H1 (cell line): ENCODE measurements at regions not wholly inside any gene's neighbourhood (a gene's known extent, or its start where the extent isn't known, plus 50 kb on each side); places are given as distances from the start of the nearest gene placed in this dataset.
"Not testable (repeated sequence)": the region's sequence is repeated elsewhere in the genome, so short reads cannot be mapped to it uniquely, and the experiment has no call there.

Experiments used
- CTCF ChIA-PET: fragments of 300-600 bp; sonication (Branson Sonifier 250); formaldehyde crosslinking; loops from one replicate; lab custom pipeline; 2021; ENCODE audit not compliant: partially characterized antibody; lab: Charles Lee
- POLR2A ChIA-PET: fragments of 300-600 bp; sonication (Branson Sonifier 250); formaldehyde crosslinking; loops from one replicate; lab custom pipeline; 2021; ENCODE audit warnings: inconsistent platforms; ENCODE audit not compliant: partially characterized antibody; lab: Charles Lee
- DNase-seq, 2 experiments: peaks; one replicate each; pipeline versions ENCODE4 v3.0.0 to v3.0.0-alpha.2; 2010 to 2022; ENCODE audit warnings: low spot score in 2 of 2, low read depth in 1 of 2, mixed read lengths in 1 of 2
- FAIRE-seq: peaks from 2 replicates; lab custom pipeline; 2011; peaks lifted over from hg19 to GRCh38; lab: Jason Lieb, UNC
- H2AFZ ChIP-seq: 2 replicates; pipeline ENCODE4 v1.8.1; 2012; ENCODE audit warnings: low read length, inconsistent platforms
- H2AK5ac ChIP-seq: 2 replicates; pipeline ENCODE4 v1.6.1; 2013; ENCODE audit warnings: low read depth, low read length
- H2BK120ac ChIP-seq: replicated peaks from 2 replicates; pipeline ENCODE3; 2013; ENCODE audit warnings: low read depth, low read length, inconsistent platforms
- H2BK12ac ChIP-seq: 2 replicates; pipeline ENCODE4 v1.6.1; 2013; ENCODE audit warnings: low read depth, low read length
- H2BK15ac ChIP-seq: 2 replicates; pipeline ENCODE4 v1.6.1; 2013; ENCODE audit warnings: low read length
- H2BK20ac ChIP-seq: 2 replicates; pipeline ENCODE4 v1.6.1; 2013; ENCODE audit warnings: low read length
- H2BK5ac ChIP-seq: 2 replicates; pipeline ENCODE4 v1.6.1; 2013; ENCODE audit warnings: low read depth, low read length
- H3K14ac ChIP-seq: 2 replicates; pipeline ENCODE4 v1.6.1; 2013; ENCODE audit warnings: inconsistent platforms; ENCODE audit not compliant: insufficient read length
- H3K18ac ChIP-seq: 2 replicates; pipeline ENCODE4 v1.6.1; 2013; ENCODE audit warnings: low read length; ENCODE audit errors: extremely low read depth
- H3K23ac ChIP-seq: 2 replicates; pipeline ENCODE4 v1.6.1; 2013; ENCODE audit warnings: inconsistent platforms; ENCODE audit not compliant: insufficient read length
- H3K23me2 ChIP-seq: 2 replicates; pipeline ENCODE4 v1.6.1; 2013; ENCODE audit warnings: low read depth, low read length
- H3K27ac ChIP-seq: 2 replicates; pipeline ENCODE4 v1.6.1; 2011; ENCODE audit warnings: low read depth, low read length, inconsistent platforms
- H3K27me3 ChIP-seq, 4 experiments: replicated peaks in 1 of 4; 1 replicate in 1 of 4; 2 replicates in 3 of 4; pipeline versions ENCODE4 v1.6.1 to v1.8.1; 2011 to 2013; ENCODE audit warnings: low read length in 3 of 4, mild to moderate bottlenecking in 3 of 4, inconsistent platforms in 2 of 4, mixed read lengths in 2 of 4, moderate library complexity in 1 of 4; ENCODE audit not compliant: control insufficient read depth in 3 of 4, insufficient read depth in 3 of 4; ENCODE audit errors: extremely low read depth in 1 of 4
- H3K36me3 ChIP-seq, 4 experiments: 2 replicates each; pipeline versions ENCODE4 v1.6.1 to v1.8.1; 2011 to 2013; ENCODE audit warnings: mild to moderate bottlenecking in 4 of 4, low read length in 3 of 4, moderate library complexity in 2 of 4, control low read depth in 1 of 4, inconsistent platforms in 1 of 4; ENCODE audit not compliant: insufficient read depth in 4 of 4, control insufficient read depth in 2 of 4
- H3K4ac ChIP-seq: replicated peaks from 2 replicates; pipeline ENCODE3; 2013; ENCODE audit warnings: low read length, low read depth, mixed read lengths, inconsistent platforms; ENCODE audit not compliant: insufficient read length
- H3K4me1 ChIP-seq, 4 experiments: replicated peaks in 1 of 4; 1 replicate in 1 of 4; 2 replicates in 3 of 4; pipeline versions ENCODE4 v1.6.1 to v1.8.1; 2011 to 2013; ENCODE audit warnings: low read length in 3 of 4, inconsistent platforms in 2 of 4, mixed read lengths in 1 of 4; ENCODE audit not compliant: insufficient read depth in 4 of 4, control insufficient read depth in 3 of 4
- H3K4me2 ChIP-seq, 2 experiments: 2 replicates each; pipeline versions ENCODE4 v1.6.1 to v1.8.1; 2011 to 2013; ENCODE audit warnings: low read depth in 2 of 2, low read length in 2 of 2, control low read depth in 1 of 2, inconsistent platforms in 1 of 2, mild to moderate bottlenecking in 1 of 2; ENCODE audit not compliant: insufficient read depth in 1 of 2
- H3K4me3 ChIP-seq, 4 experiments: fragments of 200-600, 300-600 bp in 1 of 4; sonication (generic), shearing (Covaris generic), sonication (Bioruptor Twin) in 1 of 4; 2 replicates each; pipeline versions ENCODE4 v1.5.1 to v1.8.1; 2011 to 2016; ENCODE audit warnings: low read length in 4 of 4, low read depth in 3 of 4, control low read depth in 2 of 4, inconsistent platforms in 2 of 4, mild to moderate bottlenecking in 2 of 4, mixed read lengths in 1 of 4, moderate library complexity in 1 of 4; ENCODE audit not compliant: insufficient read depth in 2 of 4; ENCODE audit errors: extremely low read depth in 1 of 4
- H3K56ac ChIP-seq: replicated peaks from 2 replicates; pipeline ENCODE3; 2013; ENCODE audit warnings: low read depth, mild to moderate bottlenecking, mixed read lengths, low read length, inconsistent platforms; ENCODE audit not compliant: insufficient read length
- H3K79me1 ChIP-seq: 2 replicates; pipeline ENCODE4 v1.6.1; 2013; ENCODE audit warnings: low read depth, low read length, control low read depth
- H3K79me2 ChIP-seq, 2 experiments: 2 replicates each; pipeline versions ENCODE4 v1.6.1 to v1.8.1; 2012 to 2013; ENCODE audit warnings: low read length in 2 of 2, mild to moderate bottlenecking in 2 of 2, inconsistent platforms in 1 of 2; ENCODE audit not compliant: insufficient read depth in 2 of 2, control insufficient read depth in 1 of 2
- H3K9ac ChIP-seq, 4 experiments: replicated peaks in 1 of 4; 1 replicate in 1 of 4; 2 replicates in 3 of 4; pipeline versions ENCODE4 v1.6.1 to v1.8.1; 2011 to 2013; ENCODE audit warnings: low read depth in 3 of 4, low read length in 3 of 4, control low read depth in 2 of 4, mild to moderate bottlenecking in 2 of 4, moderate library complexity in 2 of 4, inconsistent platforms in 1 of 4; ENCODE audit errors: extremely low read depth in 1 of 4
- H3K9me3 ChIP-seq, 2 experiments: 2 replicates each; pipeline versions ENCODE4 v1.6.1 to v1.8.1; 2012 to 2013; ENCODE audit warnings: mild to moderate bottlenecking in 2 of 2, moderate library complexity in 2 of 2, control low read depth in 1 of 2, inconsistent platforms in 1 of 2, low read depth in 1 of 2, low read length in 1 of 2, mixed read lengths in 1 of 2; ENCODE audit not compliant: insufficient read depth in 2 of 2
- H4K20me1 ChIP-seq, 2 experiments: replicated peaks in 1 of 2; 2 replicates each; pipeline versions ENCODE3 to v1.8.1; 2011 to 2013; ENCODE audit warnings: inconsistent platforms in 2 of 2, low read length in 2 of 2, mild to moderate bottlenecking in 1 of 2; ENCODE audit not compliant: insufficient read depth in 2 of 2, control insufficient read depth in 1 of 2
- H4K5ac ChIP-seq: 2 replicates; pipeline ENCODE4 v1.6.1; 2013; ENCODE audit warnings: low read length, low read depth, mixed read lengths, inconsistent platforms; ENCODE audit not compliant: insufficient read length
- H4K8ac ChIP-seq: 2 replicates; pipeline ENCODE4 v1.8.0; 2013; ENCODE audit warnings: mild to moderate bottlenecking, moderate library complexity, low read length, inconsistent platforms; ENCODE audit not compliant: insufficient read depth; ENCODE audit errors: extremely low read depth
- H4K91ac ChIP-seq: replicated peaks from 2 replicates; pipeline ENCODE3; 2013; ENCODE audit warnings: low read length, mixed read lengths, inconsistent platforms; ENCODE audit not compliant: insufficient read length
- WGBS, 2 experiments: shearing (Covaris generic) in 1 of 2; methylation state at CpG; one replicate each; pipeline versions ENCODE4 v1.1.6 to v1.1.7; 2013 to 2015; ENCODE audit warnings: low lambda C conversion rate in 2 of 2, mixed read lengths in 2 of 2, inconsistent platforms in 1 of 2, low coverage in 1 of 2, missing lambda C conversion rate in 1 of 2; ENCODE audit not compliant: insufficient replicate concordance in 2 of 2, insufficient coverage in 1 of 2, insufficient read length in 1 of 2; ENCODE audit errors: extremely low coverage in 1 of 2, missing lambda C conversion rate in 1 of 2; 5-methylcytosine and 5-hydroxymethylcytosine counted together

- H3K14ac ChIP-seq, H3K56ac ChIP-seq, H3K9ac ChIP-seq, H3K4me1 ChIP-seq, H3K79me2 ChIP-seq, DNase-seq, H2BK12ac ChIP-seq, H3K23ac ChIP-seq, H2AFZ ChIP-seq, POLR2A ChIA-PET, H3K79me1 ChIP-seq, H3K27me3 ChIP-seq, H4K91ac ChIP-seq, H3K23me2 ChIP-seq, CTCF ChIA-PET, H3K4me3 ChIP-seq, H3K27ac ChIP-seq, H3K4me2 ChIP-seq, H2BK20ac ChIP-seq, H2BK15ac ChIP-seq, FAIRE-seq, H3K36me3 ChIP-seq, H3K4ac ChIP-seq, H2BK120ac ChIP-seq, H4K8ac ChIP-seq, H4K20me1 ChIP-seq, H4K5ac ChIP-seq, H2BK5ac ChIP-seq, H2AK5ac ChIP-seq, H3K18ac ChIP-seq: not testable (repeated sequence)
- H3K9me3 ChIP-seq: peaks cover 22 to 41% of the 10 kb centered on the region in 2 experiments
- 74% methylated on average over 4 of the region's 4 CpGs; no CpG with 5 or more reads in 1 of the 2 experiments for WGBS, 2 experiments
Measured at GRCh38 chr21:9881430-9881829, 640.0 kb upstream of the TPTE start.

- 50% methylated on average over 2 of the region's 2 CpGs; no CpG with 5 or more reads in 1 of the 2 experiments for WGBS, 2 experiments
- FAIRE-seq, POLR2A ChIA-PET: not testable (repeated sequence)
Measured at GRCh38 chr21:9883047-9883446, 638.3 kb upstream of the TPTE start.

More at GRCh38 chr21:9883047-9883446, 638.3 kb upstream of the TPTE start:
- CTCF ChIA-PET, H2BK5ac ChIP-seq, H3K23ac ChIP-seq, H2AFZ ChIP-seq, H2BK12ac ChIP-seq, H3K4ac ChIP-seq, DNase-seq, H3K4me2 ChIP-seq, H2AK5ac ChIP-seq, H2BK20ac ChIP-seq, H3K36me3 ChIP-seq, H3K79me2 ChIP-seq, H3K18ac ChIP-seq, H3K14ac ChIP-seq, H2BK15ac ChIP-seq, H4K8ac ChIP-seq, H3K27ac ChIP-seq, H4K20me1 ChIP-seq, H3K4me1 ChIP-seq, H3K4me3 ChIP-seq, H4K5ac ChIP-seq, H3K23me2 ChIP-seq, H3K79me1 ChIP-seq, H4K91ac ChIP-seq, H3K9ac ChIP-seq, H3K27me3 ChIP-seq, H2BK120ac ChIP-seq, H3K56ac ChIP-seq: not testable (repeated sequence)
- peaks cover 20 to 41% of the 10 kb centered on the region in 2 experiments for H3K9me3 ChIP-seq
